H1 (cell line): ENCODE measurements at regions not wholly inside any gene's neighbourhood (a gene's known extent, or its start where the extent isn't known, plus 50 kb on each side); places are given as distances from the start of the nearest gene placed in this dataset.

ENCODE experiments used
- CTCF ChIA-PET: fragments of 300-600 bp; sonication (Branson Sonifier 250); formaldehyde crosslinking; loops from one replicate; lab custom pipeline; 2021; ENCODE audit not compliant: partially characterized antibody; lab: Charles Lee
- POLR2A ChIA-PET: fragments of 300-600 bp; sonication (Branson Sonifier 250); formaldehyde crosslinking; loops from one replicate; lab custom pipeline; 2021; ENCODE audit warnings: inconsistent platforms; ENCODE audit not compliant: partially characterized antibody; lab: Charles Lee
- DNase-seq, 2 experiments: peaks; one replicate each; pipeline versions ENCODE4 v3.0.0 to v3.0.0-alpha.2; 2010 to 2022; ENCODE audit warnings: low spot score in 2 of 2, low read depth in 1 of 2, mixed read lengths in 1 of 2
- FAIRE-seq: peaks from 2 replicates; lab custom pipeline; 2011; peaks lifted over from hg19 to GRCh38; lab: Jason Lieb, UNC
- H2AFZ ChIP-seq: 2 replicates; pipeline ENCODE4 v1.8.1; 2012; ENCODE audit warnings: low read length, inconsistent platforms
- H2AK5ac ChIP-seq: 2 replicates; pipeline ENCODE4 v1.6.1; 2013; ENCODE audit warnings: low read depth, low read length
- H2BK120ac ChIP-seq: replicated peaks from 2 replicates; pipeline ENCODE3; 2013; ENCODE audit warnings: low read depth, low read length, inconsistent platforms
- H2BK12ac ChIP-seq: 2 replicates; pipeline ENCODE4 v1.6.1; 2013; ENCODE audit warnings: low read depth, low read length
- H2BK15ac ChIP-seq: 2 replicates; pipeline ENCODE4 v1.6.1; 2013; ENCODE audit warnings: low read length
- H2BK20ac ChIP-seq: 2 replicates; pipeline ENCODE4 v1.6.1; 2013; ENCODE audit warnings: low read length
- H2BK5ac ChIP-seq: 2 replicates; pipeline ENCODE4 v1.6.1; 2013; ENCODE audit warnings: low read depth, low read length
- H3K14ac ChIP-seq: 2 replicates; pipeline ENCODE4 v1.6.1; 2013; ENCODE audit warnings: inconsistent platforms; ENCODE audit not compliant: insufficient read length
- H3K18ac ChIP-seq: 2 replicates; pipeline ENCODE4 v1.6.1; 2013; ENCODE audit warnings: low read length; ENCODE audit errors: extremely low read depth
- H3K23ac ChIP-seq: 2 replicates; pipeline ENCODE4 v1.6.1; 2013; ENCODE audit warnings: inconsistent platforms; ENCODE audit not compliant: insufficient read length
- H3K23me2 ChIP-seq: 2 replicates; pipeline ENCODE4 v1.6.1; 2013; ENCODE audit warnings: low read depth, low read length
- H3K27ac ChIP-seq: 2 replicates; pipeline ENCODE4 v1.6.1; 2011; ENCODE audit warnings: low read depth, low read length, inconsistent platforms
- H3K27me3 ChIP-seq, 4 experiments: replicated peaks in 1 of 4; 1 replicate in 1 of 4; 2 replicates in 3 of 4; pipeline versions ENCODE4 v1.6.1 to v1.8.1; 2011 to 2013; ENCODE audit warnings: low read length in 3 of 4, mild to moderate bottlenecking in 3 of 4, inconsistent platforms in 2 of 4, mixed read lengths in 2 of 4, moderate library complexity in 1 of 4; ENCODE audit not compliant: control insufficient read depth in 3 of 4, insufficient read depth in 3 of 4; ENCODE audit errors: extremely low read depth in 1 of 4
- H3K36me3 ChIP-seq, 4 experiments: 2 replicates each; pipeline versions ENCODE4 v1.6.1 to v1.8.1; 2011 to 2013; ENCODE audit warnings: mild to moderate bottlenecking in 4 of 4, low read length in 3 of 4, moderate library complexity in 2 of 4, control low read depth in 1 of 4, inconsistent platforms in 1 of 4; ENCODE audit not compliant: insufficient read depth in 4 of 4, control insufficient read depth in 2 of 4
- H3K4ac ChIP-seq: replicated peaks from 2 replicates; pipeline ENCODE3; 2013; ENCODE audit warnings: low read length, low read depth, mixed read lengths, inconsistent platforms; ENCODE audit not compliant: insufficient read length
- H3K4me1 ChIP-seq, 4 experiments: replicated peaks in 1 of 4; 1 replicate in 1 of 4; 2 replicates in 3 of 4; pipeline versions ENCODE4 v1.6.1 to v1.8.1; 2011 to 2013; ENCODE audit warnings: low read length in 3 of 4, inconsistent platforms in 2 of 4, mixed read lengths in 1 of 4; ENCODE audit not compliant: insufficient read depth in 4 of 4, control insufficient read depth in 3 of 4
- H3K4me2 ChIP-seq, 2 experiments: 2 replicates each; pipeline versions ENCODE4 v1.6.1 to v1.8.1; 2011 to 2013; ENCODE audit warnings: low read depth in 2 of 2, low read length in 2 of 2, control low read depth in 1 of 2, inconsistent platforms in 1 of 2, mild to moderate bottlenecking in 1 of 2; ENCODE audit not compliant: insufficient read depth in 1 of 2
- H3K4me3 ChIP-seq, 4 experiments: fragments of 200-600, 300-600 bp in 1 of 4; sonication (generic), shearing (Covaris generic), sonication (Bioruptor Twin) in 1 of 4; 2 replicates each; pipeline versions ENCODE4 v1.5.1 to v1.8.1; 2011 to 2016; ENCODE audit warnings: low read length in 4 of 4, low read depth in 3 of 4, control low read depth in 2 of 4, inconsistent platforms in 2 of 4, mild to moderate bottlenecking in 2 of 4, mixed read lengths in 1 of 4, moderate library complexity in 1 of 4; ENCODE audit not compliant: insufficient read depth in 2 of 4; ENCODE audit errors: extremely low read depth in 1 of 4
- H3K56ac ChIP-seq: replicated peaks from 2 replicates; pipeline ENCODE3; 2013; ENCODE audit warnings: low read depth, mild to moderate bottlenecking, mixed read lengths, low read length, inconsistent platforms; ENCODE audit not compliant: insufficient read length
- H3K79me1 ChIP-seq: 2 replicates; pipeline ENCODE4 v1.6.1; 2013; ENCODE audit warnings: low read depth, low read length, control low read depth
- H3K79me2 ChIP-seq, 2 experiments: 2 replicates each; pipeline versions ENCODE4 v1.6.1 to v1.8.1; 2012 to 2013; ENCODE audit warnings: low read length in 2 of 2, mild to moderate bottlenecking in 2 of 2, inconsistent platforms in 1 of 2; ENCODE audit not compliant: insufficient read depth in 2 of 2, control insufficient read depth in 1 of 2
- H3K9ac ChIP-seq, 4 experiments: replicated peaks in 1 of 4; 1 replicate in 1 of 4; 2 replicates in 3 of 4; pipeline versions ENCODE4 v1.6.1 to v1.8.1; 2011 to 2013; ENCODE audit warnings: low read depth in 3 of 4, low read length in 3 of 4, control low read depth in 2 of 4, mild to moderate bottlenecking in 2 of 4, moderate library complexity in 2 of 4, inconsistent platforms in 1 of 4; ENCODE audit errors: extremely low read depth in 1 of 4
- H3K9me3 ChIP-seq, 2 experiments: 2 replicates each; pipeline versions ENCODE4 v1.6.1 to v1.8.1; 2012 to 2013; ENCODE audit warnings: mild to moderate bottlenecking in 2 of 2, moderate library complexity in 2 of 2, control low read depth in 1 of 2, inconsistent platforms in 1 of 2, low read depth in 1 of 2, low read length in 1 of 2, mixed read lengths in 1 of 2; ENCODE audit not compliant: insufficient read depth in 2 of 2
- H4K20me1 ChIP-seq, 2 experiments: replicated peaks in 1 of 2; 2 replicates each; pipeline versions ENCODE3 to v1.8.1; 2011 to 2013; ENCODE audit warnings: inconsistent platforms in 2 of 2, low read length in 2 of 2, mild to moderate bottlenecking in 1 of 2; ENCODE audit not compliant: insufficient read depth in 2 of 2, control insufficient read depth in 1 of 2
- H4K5ac ChIP-seq: 2 replicates; pipeline ENCODE4 v1.6.1; 2013; ENCODE audit warnings: low read length, low read depth, mixed read lengths, inconsistent platforms; ENCODE audit not compliant: insufficient read length
- H4K8ac ChIP-seq: 2 replicates; pipeline ENCODE4 v1.8.0; 2013; ENCODE audit warnings: mild to moderate bottlenecking, moderate library complexity, low read length, inconsistent platforms; ENCODE audit not compliant: insufficient read depth; ENCODE audit errors: extremely low read depth
- H4K91ac ChIP-seq: replicated peaks from 2 replicates; pipeline ENCODE3; 2013; ENCODE audit warnings: low read length, mixed read lengths, inconsistent platforms; ENCODE audit not compliant: insufficient read length
- ATF3 ChIP-seq: IDR thresholded peaks from 2 replicates; pipeline ENCODE4 v1.6.1; 2011; ENCODE audit warnings: low read depth, mild to moderate bottlenecking, low read length; ENCODE audit not compliant: insufficient read depth
- CHD2 ChIP-seq: IDR thresholded peaks from 2 replicates; pipeline ENCODE4 v1.6.1; 2012; ENCODE audit warnings: low read length, improper control_type of control experiment
- CTCF ChIP-seq, 3 experiments: IDR thresholded peaks; 1 replicate in 2 of 3; 2 replicates in 1 of 3; pipeline versions ENCODE4 v1.5.1 to v1.6.1; 2011; ENCODE audit warnings: low read length in 3 of 3, mild to moderate bottlenecking in 3 of 3, inconsistent platforms in 2 of 3, low read depth in 1 of 3, moderate library complexity in 1 of 3; ENCODE audit not compliant: insufficient read depth in 1 of 3; ENCODE audit errors: control extremely low read depth in 1 of 3
- E2F6 ChIP-seq: IDR thresholded peaks from 2 replicates; pipeline ENCODE4 v1.6.1; 2012; ENCODE audit warnings: inconsistent platforms
- WGBS, 2 experiments: shearing (Covaris generic) in 1 of 2; methylation state at CpG; one replicate each; pipeline versions ENCODE4 v1.1.6 to v1.1.7; 2013 to 2015; ENCODE audit warnings: low lambda C conversion rate in 2 of 2, mixed read lengths in 2 of 2, inconsistent platforms in 1 of 2, low coverage in 1 of 2, missing lambda C conversion rate in 1 of 2; ENCODE audit not compliant: insufficient replicate concordance in 2 of 2, insufficient coverage in 1 of 2, insufficient read length in 1 of 2; ENCODE audit errors: extremely low coverage in 1 of 2, missing lambda C conversion rate in 1 of 2; 5-methylcytosine and 5-hydroxymethylcytosine counted together

- Histone ChIP-seq H2BK20ac (no peak overlapping the region), H2AFZ (no peak overlapping the region), H2AK5ac (no peak overlapping the region), H4K91ac (no peak overlapping the region), H2BK15ac (no peak overlapping the region), H3K23ac (no peak overlapping the region), H4K5ac (no peak overlapping the region), H2BK120ac (no peak overlapping the region), H2BK5ac (no peak overlapping the region), H3K23me2 (no peaks in the 10 kb centered on the region), H3K4ac (no peak overlapping the region), H3K4me3 (no peak overlapping the region), H2BK12ac (no peak overlapping the region), H3K4me2 (no peak overlapping the region), H3K36me3 (no peaks in the 10 kb centered on the region), H3K27me3 (no peaks in the 10 kb centered on the region), H4K20me1 (no peaks in the 10 kb centered on the region), H3K14ac (no peak overlapping the region), H3K4me1 (no peaks in the 10 kb centered on the region), H3K9me3 (no peaks in the 10 kb centered on the region), H3K56ac (no peak overlapping the region), H3K27ac (no peak overlapping the region), H4K8ac (no peak overlapping the region), H3K79me1 (no peaks in the 10 kb centered on the region), H3K9ac (no peak overlapping the region), H3K79me2 (no peaks in the 10 kb centered on the region), H3K18ac (no peak overlapping the region)
- WGBS, 2 experiments: 91% methylated on average over 7 of the region's 7 CpGs; no CpG with 5 or more reads in 1 of the 2 experiments
- TF ChIP-seq E2F6 (no peak), CHD2 (no peak), CTCF (IDR thresholded peaks at IDR 0.05; ENCODE audit: control extremely low read depth in 1 of 3, insufficient read depth in 1 of 3, low read depth in 1 of 3, low read length in 3 of 3) (peak in 1 of 3 experiments; percentile 5; a peak in 1 of 4 replicates), ATF3 (no peak)
- DNase-seq (no peak), FAIRE-seq (no peak)
- ChIA-PET POLR2A (interaction anchor here (1.1 kb wide), 1 partner anchor 9 kb away, joined by 3 read pairs; no protein-coding TSS in a partner anchor), CTCF (interaction anchor here (1.3 kb wide), 1 partner anchor 13 kb away, joined by 3 read pairs; no protein-coding TSS in a partner anchor)
Observed at GRCh38 chr5:127183332-127183731, 107.3 kb upstream of the MEGF10 start.
